ENCODE measurements at regions not wholly inside any gene's neighbourhood (a gene's known extent, or its start where the extent isn't known, plus 50 kb on each side); places are given as distances from the start of the nearest gene placed in this dataset.

DNA sequence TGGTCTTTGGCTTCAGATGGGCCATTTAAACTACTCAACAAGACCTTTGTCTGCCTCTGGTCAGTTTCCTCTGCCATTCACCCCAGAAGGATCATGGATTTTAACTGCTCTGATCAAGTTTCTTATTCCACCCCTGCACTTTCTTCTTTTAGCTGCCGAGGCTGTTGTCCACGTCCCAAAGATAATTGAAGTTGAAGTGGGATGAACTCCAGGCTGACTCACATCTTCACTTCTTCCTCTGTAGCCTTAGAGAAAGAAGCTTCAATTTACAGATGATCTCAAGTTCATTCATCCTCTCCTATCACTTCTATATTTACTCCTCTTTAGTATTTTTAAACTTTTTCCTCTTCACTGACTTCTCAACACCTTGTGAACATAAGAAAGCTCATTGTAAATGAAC, 651.6 kb downstream of the UTRN start:
- TF ChIP-seq, protein P1, sequence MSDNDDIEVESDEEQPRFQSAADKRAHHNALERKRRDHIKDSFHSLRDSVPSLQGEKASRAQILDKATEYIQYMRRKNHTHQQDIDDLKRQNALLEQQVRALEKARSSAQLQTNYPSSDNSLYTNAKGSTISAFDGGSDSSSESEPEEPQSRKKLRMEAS (CRISPR knock-in tag; IDR thresholded peaks at IDR 0.05), result no peak
- TF ChIP-seq, protein P2, sequence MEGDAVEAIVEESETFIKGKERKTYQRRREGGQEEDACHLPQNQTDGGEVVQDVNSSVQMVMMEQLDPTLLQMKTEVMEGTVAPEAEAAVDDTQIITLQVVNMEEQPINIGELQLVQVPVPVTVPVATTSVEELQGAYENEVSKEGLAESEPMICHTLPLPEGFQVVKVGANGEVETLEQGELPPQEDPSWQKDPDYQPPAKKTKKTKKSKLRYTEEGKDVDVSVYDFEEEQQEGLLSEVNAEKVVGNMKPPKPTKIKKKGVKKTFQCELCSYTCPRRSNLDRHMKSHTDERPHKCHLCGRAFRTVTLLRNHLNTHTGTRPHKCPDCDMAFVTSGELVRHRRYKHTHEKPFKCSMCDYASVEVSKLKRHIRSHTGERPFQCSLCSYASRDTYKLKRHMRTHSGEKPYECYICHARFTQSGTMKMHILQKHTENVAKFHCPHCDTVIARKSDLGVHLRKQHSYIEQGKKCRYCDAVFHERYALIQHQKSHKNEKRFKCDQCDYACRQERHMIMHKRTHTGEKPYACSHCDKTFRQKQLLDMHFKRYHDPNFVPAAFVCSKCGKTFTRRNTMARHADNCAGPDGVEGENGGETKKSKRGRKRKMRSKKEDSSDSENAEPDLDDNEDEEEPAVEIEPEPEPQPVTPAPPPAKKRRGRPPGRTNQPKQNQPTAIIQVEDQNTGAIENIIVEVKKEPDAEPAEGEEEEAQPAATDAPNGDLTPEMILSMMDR (IDR thresholded peaks at IDR 0.05), result no peak
- TF ChIP-seq ELF4 (CRISPR knock-in tag; IDR thresholded peaks at IDR 0.05; ENCODE audit: low read depth), result no peak
- no peak for TF ChIP-seq ZNF263 (CRISPR knock-in tag; IDR thresholded peaks at IDR 0.05; ENCODE audit: low read depth)
- no peak for TF ChIP-seq ZNF138 (CRISPR knock-in tag; conservative IDR thresholded peaks at IDR 0.05)
- no peak for TF ChIP-seq CREB1 (CRISPR knock-in tag; IDR thresholded peaks at IDR 0.05)
- no peak for TF ChIP-seq TCF7 (CRISPR knock-in tag; IDR thresholded peaks at IDR 0.05; ENCODE audit: low read depth)

Measured in WTC11 (cell line).